Prostate gland (tissue), 2 donors: ENCODE measurements at regions not wholly inside any gene's neighbourhood (a gene's known extent, or its start where the extent isn't known, plus 50 kb on each side); places are given as distances from the start of the nearest gene placed in this dataset.

Experiments used
- CTCF ChIP-seq, 4 experiments: fragments of 200-600 bp in 2 of 4; fragments of 450-650 bp in 2 of 4; sonication (generic) in 2 of 4; IDR thresholded peaks; 1 replicate in 3 of 4; 2 replicates in 1 of 4; pipeline ENCODE4 v1.5.1; 2016 to 2019; ENCODE audit warnings: antibody characterized with exemption in 4 of 4, mild to moderate bottlenecking in 2 of 4, moderate library complexity in 2 of 4
- POLR2AphosphoS5 ChIP-seq: sonication (generic); formaldehyde crosslinking; IDR thresholded peaks from one replicate; pipeline ENCODE4 v1.6.1; 2017; ENCODE audit warnings: antibody characterized with exemption

DNA sequence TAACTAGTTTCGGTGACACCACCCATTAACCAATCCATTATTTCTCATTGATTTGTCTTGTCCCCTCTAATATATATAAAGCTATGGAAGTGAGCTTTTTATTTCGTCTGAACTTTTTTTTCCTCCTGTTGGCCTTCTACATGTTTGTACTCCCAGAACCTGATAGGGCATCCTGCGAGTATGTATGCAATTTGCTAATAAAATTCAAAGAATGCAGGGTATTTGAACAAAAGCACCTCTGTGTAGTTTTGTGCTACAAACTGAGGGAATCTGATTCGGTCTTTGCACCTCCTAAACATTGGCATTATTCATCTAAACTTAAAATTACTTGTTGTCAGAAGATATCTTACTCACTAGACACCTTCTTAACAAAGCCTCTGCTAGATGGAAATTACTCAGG, 242.9 kb upstream of the TMEFF2 start:
- no peak for TF ChIP-seq CTCF (IDR thresholded peaks at IDR 0.05)
- TF ChIP-seq POLR2AphosphoS5 = no peak
